ENCODE measurements at regions not wholly inside any gene's neighbourhood (a gene's known extent, or its start where the extent isn't known, plus 50 kb on each side); places are given as distances from the start of the nearest gene placed in this dataset.

DNA sequence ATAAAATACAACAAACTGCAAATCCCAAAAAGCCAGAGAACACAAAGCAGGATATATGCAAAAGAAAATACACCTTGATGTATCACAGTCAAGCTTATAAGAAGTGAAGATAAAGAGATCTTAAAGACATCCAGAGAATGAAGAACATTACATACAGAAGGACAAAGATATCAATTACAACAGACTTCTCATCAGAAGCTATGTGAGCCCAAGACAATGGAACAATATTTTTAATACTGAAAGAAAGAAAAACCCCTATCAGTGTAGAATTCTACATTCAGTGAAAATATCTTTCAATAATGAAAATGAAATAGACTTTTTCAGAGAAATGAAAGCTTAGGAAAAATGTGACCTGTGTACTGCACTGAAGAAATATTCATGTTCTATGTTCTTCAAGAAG is 104.5 kb upstream of the PHACTR3 start:
- Histone ChIP-seq H3K27me3 (ENCODE audit: insufficient read depth, low read depth) (no peaks in the 10 kb centered on the region), H2AFZ (ENCODE audit: low read depth) (no peak overlapping the region), H3K4me3 (IDR thresholded peaks at IDR 0.05; ENCODE audit: insufficient read depth, low read depth, low read length) (no peak overlapping the region), H3K79me2 (ENCODE audit: insufficient read depth, low read depth) (no peaks in the 10 kb centered on the region), H3K9ac (no peak overlapping the region), H3K4me2 (no peak overlapping the region), H4K20me1 (ENCODE audit: insufficient read depth) (no peaks in the 10 kb centered on the region), H3K27ac (no peak overlapping the region), H3K4me1 (ENCODE audit: low read depth, poor library complexity, severe bottlenecking) (no peaks in the 10 kb centered on the region), H3K36me3 (ENCODE audit: insufficient read depth) (no peaks in the 10 kb centered on the region)
- TF ChIP-seq CTCF (conservative IDR thresholded peaks at IDR 0.05; ENCODE audit: low read depth, low read length), result no peak

DNA sequence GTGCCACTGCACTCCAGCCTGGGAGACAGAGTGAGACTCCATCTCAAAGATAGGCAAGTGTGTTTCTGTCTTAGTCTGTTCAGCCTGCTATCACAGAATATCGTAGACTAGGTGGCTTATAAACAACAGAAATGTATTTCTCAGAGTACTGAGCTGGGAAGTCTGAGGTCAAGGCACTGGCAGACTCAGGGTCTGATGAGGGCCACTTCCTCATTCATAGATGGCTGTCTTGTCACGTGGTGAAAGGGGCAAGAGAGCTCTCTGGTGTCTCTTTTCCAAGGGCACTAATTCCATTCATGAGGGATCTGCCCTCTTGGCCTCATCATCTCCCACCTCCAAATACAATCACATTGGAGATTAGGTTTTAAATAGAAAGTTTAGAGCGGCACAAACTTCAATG is 95.6 kb upstream of the PHACTR3 start:
- Histone ChIP-seq H3K27me3 (ENCODE audit: insufficient read depth, low read depth) (no peaks in the 10 kb centered on the region), H2AFZ (ENCODE audit: low read depth) (no peak overlapping the region), H3K79me2 (ENCODE audit: insufficient read depth, low read depth) (no peaks in the 10 kb centered on the region), H3K4me1 (ENCODE audit: low read depth, poor library complexity, severe bottlenecking) (no peaks in the 10 kb centered on the region), H3K4me2 (no peak overlapping the region), H4K20me1 (ENCODE audit: insufficient read depth) (no peaks in the 10 kb centered on the region), H3K27ac (no peak overlapping the region), H3K4me3 (IDR thresholded peaks at IDR 0.05; ENCODE audit: insufficient read depth, low read depth, low read length) (no peak overlapping the region), H3K36me3 (ENCODE audit: insufficient read depth) (no peaks in the 10 kb centered on the region), H3K9ac (no peak overlapping the region)
- no peak for TF ChIP-seq CTCF (conservative IDR thresholded peaks at IDR 0.05; ENCODE audit: low read depth, low read length)

GRCh38 chr20:59512651-59513050 is 91.7 kb upstream of the PHACTR3 start:
- no peaks in the 10 kb centered on the region for H3K4me1 ChIP-seq (ENCODE audit: low read depth, poor library complexity, severe bottlenecking)
- TF ChIP-seq CTCF (conservative IDR thresholded peaks at IDR 0.05; ENCODE audit: low read depth, low read length), result no peak
- H3K4me3 ChIP-seq (IDR thresholded peaks at IDR 0.05; ENCODE audit: insufficient read depth, low read depth, low read length), result no peak overlapping the region
- H3K9ac ChIP-seq, result no peak overlapping the region
- H3K36me3 ChIP-seq (ENCODE audit: insufficient read depth), result no peaks in the 10 kb centered on the region
- no peak overlapping the region for H3K4me2 ChIP-seq
- no peak overlapping the region for H2AFZ ChIP-seq (ENCODE audit: low read depth)
- no peak overlapping the region for H3K27ac ChIP-seq
- H3K27me3 ChIP-seq (ENCODE audit: insufficient read depth, low read depth), result no peaks in the 10 kb centered on the region
- H3K79me2 ChIP-seq (ENCODE audit: insufficient read depth, low read depth), result no peaks in the 10 kb centered on the region
- no peaks in the 10 kb centered on the region for H4K20me1 ChIP-seq (ENCODE audit: insufficient read depth)

- Histone ChIP-seq H3K4me1 (ENCODE audit: low read depth, poor library complexity, severe bottlenecking) (no peaks in the 10 kb centered on the region), H2AFZ (ENCODE audit: low read depth) (no peak overlapping the region), H3K79me2 (ENCODE audit: insufficient read depth, low read depth) (no peaks in the 10 kb centered on the region), H3K4me2 (no peak overlapping the region), H3K27ac (no peak overlapping the region), H3K27me3 (ENCODE audit: insufficient read depth, low read depth) (no peaks in the 10 kb centered on the region), H3K9ac (no peak overlapping the region), H3K4me3 (IDR thresholded peaks at IDR 0.05; ENCODE audit: insufficient read depth, low read depth, low read length) (no peak overlapping the region), H3K36me3 (ENCODE audit: insufficient read depth) (no peaks in the 10 kb centered on the region), H4K20me1 (ENCODE audit: insufficient read depth) (no peaks in the 10 kb centered on the region)
- TF ChIP-seq CTCF (conservative IDR thresholded peaks at IDR 0.05; ENCODE audit: low read depth, low read length), result no peak
Observed at GRCh38 chr20:59514554-59514953, 89.8 kb upstream of the PHACTR3 start.

Data from KMS-11 (cell line).